ENCODE measurements at regions not wholly inside any gene's neighbourhood (a gene's known extent, or its start where the extent isn't known, plus 50 kb on each side); places are given as distances from the start of the nearest gene placed in this dataset.

GRCh38 chr10:114723361-114723760 lies 65.3 kb upstream of the ABLIM1 start:
- TF ChIP-seq CTCF (conservative IDR thresholded peaks at IDR 0.05; ENCODE audit: low read depth, low read length) = no peak
- no peak overlapping the region for H3K4me3 ChIP-seq (ENCODE audit: low read depth, low read length)
- no peak for DNase-seq (ENCODE audit: low read depth)

- no peak for DNase-seq (ENCODE audit: low read depth)
- no peak overlapping the region for H3K4me3 ChIP-seq (ENCODE audit: low read depth, low read length)
- TF ChIP-seq CTCF (conservative IDR thresholded peaks at IDR 0.05; ENCODE audit: low read depth, low read length) = no peak
Observed at GRCh38 chr10:114723991-114724715, 66.1 kb upstream of the ABLIM1 start.

- no peak for TF ChIP-seq CTCF (conservative IDR thresholded peaks at IDR 0.05; ENCODE audit: low read depth, low read length)
- DNase-seq (ENCODE audit: low read depth) = no peak
- H3K4me3 ChIP-seq (ENCODE audit: low read depth, low read length) = no peak overlapping the region
Observed at GRCh38 chr10:114724716-114725106, 66.6 kb upstream of the ABLIM1 start.

- DNase-seq (ENCODE audit: low read depth) = no peak
- H3K4me3 ChIP-seq (ENCODE audit: low read depth, low read length) = no peak overlapping the region
- no peak for TF ChIP-seq CTCF (conservative IDR thresholded peaks at IDR 0.05; ENCODE audit: low read depth, low read length)
Observed at GRCh38 chr10:114726820-114727271, 68.8 kb upstream of the ABLIM1 start.

- TF ChIP-seq CTCF (conservative IDR thresholded peaks at IDR 0.05; ENCODE audit: low read depth, low read length) = no peak
- no peak overlapping the region for H3K4me3 ChIP-seq (ENCODE audit: low read depth, low read length)
- DNase-seq (ENCODE audit: low read depth) = no peak
Observed at GRCh38 chr10:114728325-114728724, 70.2 kb upstream of the ABLIM1 start.

- DNase-seq (ENCODE audit: low read depth) = no peak
- H3K4me3 ChIP-seq (ENCODE audit: low read depth, low read length) = no peak overlapping the region
- no peak for TF ChIP-seq CTCF (conservative IDR thresholded peaks at IDR 0.05; ENCODE audit: low read depth, low read length)
Observed at GRCh38 chr10:114729103-114729659, 71.1 kb upstream of the ABLIM1 start.

GRCh38 chr10:114730291-114730690 lies 72.2 kb upstream of the ABLIM1 start:
- H3K4me3 ChIP-seq (ENCODE audit: low read depth, low read length) = no peak overlapping the region
- no peak for DNase-seq (ENCODE audit: low read depth)
- TF ChIP-seq CTCF (conservative IDR thresholded peaks at IDR 0.05; ENCODE audit: low read depth, low read length) = no peak

Data from choroid plexus epithelial cell (primary cell).